SK-N-SH treated with all-trans-retinoic acid at 6 μM for 48 hours (cell line): ENCODE measurements at regions not wholly inside any gene's neighbourhood (a gene's known extent, or its start where the extent isn't known, plus 50 kb on each side); places are given as distances from the start of the nearest gene placed in this dataset.

Source experiments
- ATAC-seq: fragments of 200-7000 bp; cut with Tn5 transposase; 3 replicates; pipeline ENCODE4 v1.9.1; 2020; ENCODE audit warnings: mild to moderate bottlenecking, moderate library complexity
- ARNTL ChIP-seq: fragments of 450-650 bp; formaldehyde crosslinking; IDR thresholded peaks from 2 replicates; pipeline ENCODE4 v1.5.0; 2020; ENCODE audit warnings: low read depth, mild to moderate bottlenecking, moderate library complexity, borderline replicate concordance
- BACH2 ChIP-seq: fragments of 250-450 bp; sonication (Bioruptor Pico); IDR thresholded peaks from 2 replicates; pipeline ENCODE4 v1.9.0; 2021; ENCODE audit warnings: mild to moderate bottlenecking, borderline replicate concordance
- CREB5 ChIP-seq: fragments of 250-450 bp; sonication (Bioruptor Pico); IDR thresholded peaks from 2 replicates; pipeline ENCODE4 v1.5.1; 2020; ENCODE audit warnings: low read depth, mild to moderate bottlenecking, moderate library complexity
- CSDC2 ChIP-seq: fragments of 250-450 bp; sonication (Bioruptor Pico); IDR thresholded peaks from 2 replicates; pipeline ENCODE4 v1.5.0; 2020; ENCODE audit warnings: mild to moderate bottlenecking, moderate library complexity
- ESRRG ChIP-seq: fragments of 250-450 bp; sonication (Bioruptor Pico); IDR thresholded peaks from 2 replicates; pipeline ENCODE4 v1.6.1; 2021; ENCODE audit warnings: mild to moderate bottlenecking
- GLIS3 ChIP-seq: fragments of 250-450 bp; sonication (Bioruptor Pico); IDR thresholded peaks from 2 replicates; pipeline ENCODE4 v1.5.0; 2020; ENCODE audit warnings: mild to moderate bottlenecking, moderate library complexity
- ISL1 ChIP-seq: fragments of 250-450 bp; sonication (Bioruptor Pico); IDR thresholded peaks from 2 replicates; pipeline ENCODE4 v2.1.2; 2022; ENCODE audit warnings: mild to moderate bottlenecking, moderate library complexity
- OSR1 ChIP-seq: fragments of 250-450 bp; sonication (Bioruptor Pico); IDR thresholded peaks from 2 replicates; pipeline ENCODE4 v1.8.0; 2022; ENCODE audit warnings: moderate library complexity, mild to moderate bottlenecking, inconsistent platforms
- PATZ1 ChIP-seq: fragments of 250-450 bp; sonication (Bioruptor Pico); IDR thresholded peaks from 2 replicates; pipeline ENCODE4 v1.8.0; 2020; ENCODE audit warnings: mild to moderate bottlenecking, moderate library complexity, borderline replicate concordance
- POU6F1 ChIP-seq: fragments of 250-450 bp; sonication (Bioruptor Pico); IDR thresholded peaks from 2 replicates; pipeline ENCODE4 v1.8.0; 2021; ENCODE audit warnings: low read depth, mild to moderate bottlenecking, moderate library complexity, borderline replicate concordance
- RARB ChIP-seq: fragments of 250-450 bp; sonication (Bioruptor Pico); IDR thresholded peaks from 2 replicates; pipeline ENCODE4 v1.8.0; 2021; ENCODE audit warnings: mild to moderate bottlenecking, moderate library complexity
- SNAI2 ChIP-seq: fragments of 250-450 bp; sonication (Bioruptor Pico); IDR thresholded peaks from 2 replicates; pipeline ENCODE4 v1.5.0; 2020; ENCODE audit warnings: mild to moderate bottlenecking, moderate library complexity
- TCF4 ChIP-seq: fragments of 250-450 bp; sonication (Bioruptor Pico); IDR thresholded peaks from 2 replicates; pipeline ENCODE4 v1.8.0; 2021; ENCODE audit warnings: mild to moderate bottlenecking, moderate library complexity, borderline replicate concordance
- TSHZ2 ChIP-seq: fragments of 250-450 bp; sonication (Bioruptor Pico); IDR thresholded peaks from 2 replicates; pipeline ENCODE4 v1.5.0; 2020; ENCODE audit warnings: mild to moderate bottlenecking, moderate library complexity
- ZFP3 ChIP-seq: fragments of 250-450 bp; sonication (Bioruptor Pico); IDR thresholded peaks from 2 replicates; pipeline ENCODE4 v1.5.0; 2020; ENCODE audit warnings: mild to moderate bottlenecking, moderate library complexity
- ZFP30 ChIP-seq: fragments of 450-650 bp; formaldehyde crosslinking; IDR thresholded peaks from 2 replicates; pipeline ENCODE4 v1.5.0; 2022; ENCODE audit warnings: mild to moderate bottlenecking, moderate library complexity
- ZNF8 ChIP-seq: fragments of 450-650 bp; formaldehyde crosslinking; IDR thresholded peaks from 2 replicates; pipeline ENCODE4 v1.5.0; 2020; ENCODE audit warnings: mild to moderate bottlenecking, moderate library complexity

- TF ChIP-seq PATZ1 (CRISPR knock-in tag), result no peak
Measured at GRCh38 chr3:31004025-31004678, 109.7 kb upstream of the GADL1 start (continued).

- no peak for ATAC-seq
- no peak for TF ChIP-seq GLIS3 (CRISPR knock-in tag)
Measured at GRCh38 chr3:31008994-31009393, 114.5 kb upstream of the GADL1 start.

GRCh38 chr3:31009881-31010280 lies 115.4 kb upstream of the GADL1 start:
- no peak for ATAC-seq
- TF ChIP-seq POU6F1 (no peak), TSHZ2 (CRISPR knock-in tag) (no peak)

- TF ChIP-seq GLIS3 (CRISPR knock-in tag) (no peak), ZFP3 (CRISPR knock-in tag) (no peak), RARB (CRISPR knock-in tag) (no peak), TSHZ2 (CRISPR knock-in tag) (no peak), BACH2 (no peak), CREB5 (CRISPR knock-in tag) (no peak), SNAI2 (CRISPR knock-in tag) (no peak), ESRRG (CRISPR knock-in tag) (no peak), ISL1 (CRISPR knock-in tag) (no peak), TCF4 (CRISPR knock-in tag) (no peak), PATZ1 (CRISPR knock-in tag) (no peak), OSR1 (CRISPR knock-in tag) (no peak), ZNF8 (CRISPR knock-in tag) (no peak), POU6F1 (no peak), CSDC2 (CRISPR knock-in tag) (no peak), ARNTL (no peak), ZFP30 (no peak)
- no peak for ATAC-seq
Measured at GRCh38 chr3:31010491-31010890, 116.0 kb upstream of the GADL1 start.
